GM10248 (cell line): ENCODE measurements at regions not wholly inside any gene's neighbourhood (a gene's known extent, or its start where the extent isn't known, plus 50 kb on each side); places are given as distances from the start of the nearest gene placed in this dataset.

ENCODE experiments used
- CTCF ChIA-PET: fragments of 300-600 bp; sonication (Branson Sonifier 250); formaldehyde crosslinking; extraction: SDS; loops from one replicate; lab custom pipeline; 2021; ENCODE audit warnings: antibody characterized with exemption; lab: Yijun Ruan, JAX
- POLR2A ChIA-PET: fragments of 350-650 bp; sonication (Branson Sonifier 250); formaldehyde crosslinking; extraction: SDS; loops from one replicate; lab custom pipeline; 2020; ENCODE audit warnings: antibody characterized with exemption; lab: Yijun Ruan, JAX
- DNase-seq: peaks from one replicate; pipeline ENCODE4 v3.0.0; 2012; ENCODE audit errors: extremely low spot score
- TF ChIP-seq, protein P1 (sequence below): IDR thresholded peaks from 2 replicates; pipeline ENCODE4 v1.5.1; 2012; ENCODE audit warnings: mild to moderate bottlenecking, low read depth; ENCODE audit errors: extremely low read depth, missing control alignments, control extremely low read depth

DNA sequence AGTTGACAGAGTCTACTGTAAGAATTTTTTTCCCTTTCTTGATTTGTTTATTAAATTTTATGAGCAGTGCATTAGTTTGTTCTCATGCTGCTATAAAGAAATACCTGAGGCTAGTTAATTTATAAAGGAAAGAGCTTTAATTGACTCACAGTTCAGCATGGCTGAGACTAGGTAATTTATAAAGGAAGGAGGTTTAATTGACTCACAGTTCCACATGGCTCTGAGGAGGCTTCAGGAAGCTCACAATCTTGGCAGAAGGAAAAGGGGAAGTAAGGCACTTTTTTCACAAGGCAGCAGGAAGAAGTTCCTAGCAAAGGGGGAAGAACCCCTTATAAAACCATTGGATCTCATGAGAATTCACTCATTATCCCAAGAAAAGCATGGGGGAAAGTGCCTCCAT lies 191.4 kb upstream of the VRK2 start:
- no peak for DNase-seq
- CTCF ChIA-PET = no interaction called here
- POLR2A ChIA-PET = no interaction called here
- TF ChIP-seq, protein P1, sequence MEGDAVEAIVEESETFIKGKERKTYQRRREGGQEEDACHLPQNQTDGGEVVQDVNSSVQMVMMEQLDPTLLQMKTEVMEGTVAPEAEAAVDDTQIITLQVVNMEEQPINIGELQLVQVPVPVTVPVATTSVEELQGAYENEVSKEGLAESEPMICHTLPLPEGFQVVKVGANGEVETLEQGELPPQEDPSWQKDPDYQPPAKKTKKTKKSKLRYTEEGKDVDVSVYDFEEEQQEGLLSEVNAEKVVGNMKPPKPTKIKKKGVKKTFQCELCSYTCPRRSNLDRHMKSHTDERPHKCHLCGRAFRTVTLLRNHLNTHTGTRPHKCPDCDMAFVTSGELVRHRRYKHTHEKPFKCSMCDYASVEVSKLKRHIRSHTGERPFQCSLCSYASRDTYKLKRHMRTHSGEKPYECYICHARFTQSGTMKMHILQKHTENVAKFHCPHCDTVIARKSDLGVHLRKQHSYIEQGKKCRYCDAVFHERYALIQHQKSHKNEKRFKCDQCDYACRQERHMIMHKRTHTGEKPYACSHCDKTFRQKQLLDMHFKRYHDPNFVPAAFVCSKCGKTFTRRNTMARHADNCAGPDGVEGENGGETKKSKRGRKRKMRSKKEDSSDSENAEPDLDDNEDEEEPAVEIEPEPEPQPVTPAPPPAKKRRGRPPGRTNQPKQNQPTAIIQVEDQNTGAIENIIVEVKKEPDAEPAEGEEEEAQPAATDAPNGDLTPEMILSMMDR = no peak

DNA sequence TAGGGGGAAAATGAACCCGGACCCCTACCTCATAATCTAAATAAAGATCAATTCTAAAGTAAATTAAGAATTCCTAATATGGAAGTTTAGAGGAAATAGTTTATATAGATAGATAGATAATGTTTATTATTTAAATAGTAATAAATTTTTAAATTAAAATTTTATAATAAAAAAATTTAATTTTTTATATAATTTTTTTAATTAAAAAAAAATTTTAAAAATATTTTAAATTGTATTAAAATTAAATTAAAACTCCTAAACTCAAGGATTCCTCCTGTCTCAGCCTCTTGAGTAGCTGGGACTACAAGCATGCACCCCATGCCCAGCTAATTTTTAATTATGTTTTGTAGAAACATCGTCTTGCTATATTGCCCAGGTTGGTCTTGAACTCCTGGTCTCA lies 186.9 kb upstream of the VRK2 start:
- no peak for DNase-seq
- POLR2A ChIA-PET = no interaction called here
- CTCF ChIA-PET = interaction anchor here (1.6 kb wide), 1 partner anchor 10 kb away, joined by 5 read pairs; no protein-coding TSS in a partner anchor
- TF ChIP-seq, protein P1 = no peak

DNA sequence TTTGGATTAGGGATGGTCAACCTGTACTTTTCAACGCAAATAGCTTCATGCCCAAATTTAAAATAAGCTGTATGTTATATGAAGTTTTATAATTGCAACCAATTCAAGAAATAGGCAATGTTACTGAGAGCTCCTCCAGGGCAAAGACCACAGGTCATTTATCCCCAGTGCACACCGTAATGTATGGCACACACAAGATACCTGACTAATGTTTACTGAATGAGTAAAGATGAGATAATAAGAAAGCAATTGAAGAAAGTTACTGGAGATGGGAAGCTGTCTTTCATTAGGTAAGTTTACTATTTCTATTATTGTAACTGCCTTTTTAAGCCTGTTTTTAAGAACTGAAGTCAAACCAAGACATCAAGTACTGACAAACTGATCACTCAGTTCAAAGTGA lies 184.5 kb upstream of the VRK2 start:
- TF ChIP-seq, protein P1 = no peak
- no peak for DNase-seq
- POLR2A ChIA-PET = no interaction called here
- CTCF ChIA-PET = interaction anchor here (0.7 to 1.8 kb wide), 3 partner anchors 10 to 12 kb away, joined by 3 to 6 read pairs (median 3); no protein-coding TSS in a partner anchor

DNA sequence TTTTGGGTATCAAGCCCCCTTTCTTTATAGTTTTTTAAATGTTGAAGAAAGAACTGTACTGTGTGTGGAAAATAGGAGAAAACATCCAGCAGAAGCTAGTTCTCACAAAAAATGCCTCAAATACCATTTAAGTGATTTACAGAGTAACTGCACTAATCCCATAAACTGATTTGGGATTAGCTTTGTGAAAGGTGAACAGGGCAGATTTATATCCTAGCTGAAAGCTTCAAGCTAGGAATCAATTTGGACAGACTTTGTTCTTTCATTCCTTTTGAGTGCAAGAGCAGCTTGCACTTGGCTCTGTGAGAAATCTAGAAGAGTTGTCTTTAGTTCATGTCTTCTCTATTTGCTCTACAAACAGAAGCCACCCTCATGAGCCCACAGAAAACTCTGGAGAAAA lies 183.9 kb upstream of the VRK2 start:
- ChIA-PET POLR2A (no interaction called here), CTCF (interaction anchor here (1.1 to 1.8 kb wide), 2 partner anchors 9 to 10 kb away, joined by 3 to 6 read pairs; no protein-coding TSS in a partner anchor)
- DNase-seq = no peak
- TF ChIP-seq, protein P1 = no peak

DNA sequence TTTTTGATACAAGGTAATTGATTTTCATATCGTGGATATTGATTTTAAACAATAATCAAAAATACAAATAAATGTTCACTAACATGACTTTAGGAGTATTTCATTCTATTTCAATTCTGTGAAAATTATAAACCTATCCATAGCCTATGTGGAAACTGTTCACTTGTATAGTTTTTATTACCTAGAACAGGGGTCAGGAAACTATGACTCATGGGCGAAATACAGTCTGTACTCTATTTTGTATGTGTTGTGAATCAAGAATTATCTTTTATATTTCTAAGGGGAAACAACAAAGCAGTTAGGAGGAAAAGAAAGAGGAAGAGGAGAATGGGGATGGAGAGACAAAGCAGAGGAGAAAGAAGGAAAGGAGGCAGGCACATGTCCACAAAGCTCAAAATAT lies 181.7 kb upstream of the VRK2 start:
- CTCF ChIA-PET = interaction anchor here (1.5 kb wide), 2 partner anchors 12 to 13 kb away, joined by 4 read pairs; no protein-coding TSS in a partner anchor
- POLR2A ChIA-PET = no interaction called here
- DNase-seq = no peak

DNA sequence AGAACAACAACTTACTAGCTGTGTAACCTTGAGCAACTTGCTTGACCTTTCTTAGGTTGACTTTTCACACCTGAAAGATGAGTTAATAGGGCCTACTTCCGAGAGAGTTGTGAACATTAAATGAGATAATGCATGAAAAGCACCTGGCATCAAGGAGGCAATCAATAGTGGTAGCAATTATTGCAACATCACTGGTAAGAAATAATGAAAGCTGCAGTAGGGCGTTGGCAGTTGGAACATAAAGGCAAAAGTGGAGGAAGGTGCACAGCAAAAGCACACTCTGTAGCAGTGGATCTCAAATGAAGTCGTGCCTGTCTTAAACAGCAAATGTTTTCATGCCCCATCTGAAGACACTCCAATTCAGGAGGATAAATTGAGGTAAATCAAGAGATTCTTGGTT lies 178.9 kb upstream of the VRK2 start:
- CTCF ChIA-PET = no interaction called here
- TF ChIP-seq, protein P1 = no peak
- POLR2A ChIA-PET = no interaction called here
- no peak for DNase-seq

More for the DNA sequence above, 181.7 kb upstream of the VRK2 start:
- TF ChIP-seq, protein P1 = no peak
